GM23338 (cell line): ENCODE measurements at regions not wholly inside any gene's neighbourhood (a gene's known extent, or its start where the extent isn't known, plus 50 kb on each side); places are given as distances from the start of the nearest gene placed in this dataset.

ENCODE experiments used
- ATAC-seq: fragments of 200-7000 bp; cut with Tn5 transposase; 3 replicates; pipeline ENCODE4 v1.9.1; 2020
- DNase-seq: peaks from one replicate; pipeline ENCODE4 v3.0.0-alpha.2; 2015; ENCODE audit warnings: low spot score
- H2AFZ ChIP-seq: fragments of 200-600 bp; sonication (generic); 2 replicates; pipeline ENCODE4 v1.8.0; 2016; ENCODE audit warnings: antibody characterized with exemption, mild to moderate bottlenecking, moderate library complexity
- H3F3A ChIP-seq: fragments of 200-600 bp; sonication (generic); replicated peaks from 2 replicates; pipeline ENCODE4 v1.8.0; 2017; ENCODE audit warnings: antibody characterized with exemption, mixed run types, low read depth
- H3K27ac ChIP-seq: fragments of 200-600 bp; sonication (generic); 2 replicates; pipeline ENCODE4 v1.6.1; 2016; ENCODE audit warnings: low read depth
- H3K27me3 ChIP-seq: fragments of 200-600 bp; sonication (generic); 2 replicates; pipeline ENCODE4 v1.8.0; 2016; ENCODE audit warnings: mild to moderate bottlenecking, mixed run types, moderate library complexity; ENCODE audit not compliant: insufficient read depth
- H3K36me3 ChIP-seq: fragments of 200-600 bp; sonication (generic); 2 replicates; pipeline ENCODE4 v1.8.0; 2016; ENCODE audit warnings: mild to moderate bottlenecking; ENCODE audit not compliant: insufficient read depth
- H3K4me1 ChIP-seq: fragments of 200-600 bp; sonication (generic); 2 replicates; pipeline ENCODE4 v1.8.0; 2016; ENCODE audit warnings: mild to moderate bottlenecking, moderate library complexity; ENCODE audit not compliant: insufficient read depth
- H3K4me2 ChIP-seq: fragments of 200-600 bp; sonication (generic); 2 replicates; pipeline ENCODE4 v1.7.1; 2017; ENCODE audit warnings: mixed run types
- H3K4me3 ChIP-seq: fragments of 200-600 bp; sonication (generic); 2 replicates; pipeline ENCODE4 v1.6.1; 2016; ENCODE audit warnings: mixed run types
- H3K79me2 ChIP-seq: fragments of 200-600 bp; sonication (generic); replicated peaks from 2 replicates; pipeline ENCODE4 v1.8.0; 2017; ENCODE audit warnings: mild to moderate bottlenecking; ENCODE audit not compliant: insufficient read depth
- H3K9me2 ChIP-seq: fragments of 200-600 bp; sonication (generic); 2 replicates; pipeline ENCODE4 v1.8.0; 2017; ENCODE audit not compliant: insufficient read depth
- H4K20me1 ChIP-seq: fragments of 200-600 bp; sonication (generic); replicated peaks from 2 replicates; pipeline ENCODE4 v1.8.0; 2017; ENCODE audit warnings: mild to moderate bottlenecking; ENCODE audit not compliant: insufficient read depth
- H3K27ac Mint-ChIP-seq: 2 replicates; pipeline ENCODE4 v1.8.0; 2020; ENCODE audit warnings: inconsistent platforms, mild to moderate bottlenecking, moderate library complexity, mixed read lengths
- H3K27me3 Mint-ChIP-seq: 3 replicates; pipeline ENCODE4 v1.8.0; 2022; ENCODE audit warnings: low read depth, mild to moderate bottlenecking, moderate library complexity, mixed read lengths, inconsistent platforms; ENCODE audit not compliant: insufficient read depth, poor library complexity
- H3K36me3 Mint-ChIP-seq: 3 replicates; pipeline ENCODE4 v1.8.0; 2021; ENCODE audit warnings: low read depth, mild to moderate bottlenecking, inconsistent platforms, moderate library complexity, mixed read lengths
- H3K4me1 Mint-ChIP-seq: 3 replicates; pipeline ENCODE4 v1.8.0; 2020; ENCODE audit warnings: mild to moderate bottlenecking, inconsistent platforms, mixed read lengths
- H3K4me3 Mint-ChIP-seq: 3 replicates; pipeline ENCODE4 v1.8.0; 2021; ENCODE audit warnings: moderate library complexity, mild to moderate bottlenecking, inconsistent platforms, mixed read lengths
- H3K9me3 Mint-ChIP-seq: 3 replicates; pipeline ENCODE4 v1.8.0; 2020; ENCODE audit warnings: moderate library complexity, mild to moderate bottlenecking, inconsistent platforms, mixed read lengths
- CREB1 ChIP-seq: fragments of 250-450 bp; sonication (Bioruptor Pico); IDR thresholded peaks from 2 replicates; pipeline ENCODE4 v1.5.0; 2020; ENCODE audit warnings: low read depth, mild to moderate bottlenecking, moderate library complexity
- EZH2 ChIP-seq: fragments of 200-600 bp; sonication (generic); IDR thresholded peaks from one replicate; pipeline ENCODE4 v1.8.0; 2017; ENCODE audit warnings: antibody characterized with exemption, mild to moderate bottlenecking, low read depth; ENCODE audit not compliant: unreplicated experiment
- JUNB ChIP-seq: IDR thresholded peaks from one replicate; pipeline ENCODE4 v1.6.1; 2016; ENCODE audit warnings: antibody characterized with exemption; ENCODE audit not compliant: unreplicated experiment
- POLR2AphosphoS5 ChIP-seq: IDR thresholded peaks from 2 replicates; pipeline ENCODE4 v1.6.1; 2016; ENCODE audit warnings: antibody characterized with exemption, low read depth
- ZNF114 ChIP-seq: fragments of 250-450 bp; sonication (Bioruptor Pico); IDR thresholded peaks from 2 replicates; pipeline ENCODE4 v1.5.0; 2020; ENCODE audit warnings: mild to moderate bottlenecking, moderate library complexity
- TF ChIP-seq, protein P1 (sequence below): IDR thresholded peaks from one replicate; pipeline ENCODE4 v1.6.1; 2018; ENCODE audit warnings: antibody characterized with exemption; ENCODE audit not compliant: unreplicated experiment
- TF ChIP-seq, protein P2 (sequence below), 2 experiments: fragments of 200-600 bp in 1 of 2; sonication (generic) in 1 of 2; conservative IDR thresholded peaks; 2 replicates each; pipeline versions ENCODE4 v1.5.1 to v1.6.1; 2016 to 2017; ENCODE audit warnings: antibody characterized with exemption in 2 of 2, low read depth in 2 of 2, mild to moderate bottlenecking in 2 of 2, moderate library complexity in 1 of 2
- TF ChIP-seq, protein P3 (sequence below): fragments of 250-450 bp; sonication (Bioruptor Pico); IDR thresholded peaks from 2 replicates; pipeline ENCODE4 v1.5.0; 2020; ENCODE audit warnings: mild to moderate bottlenecking, moderate library complexity

DNA sequence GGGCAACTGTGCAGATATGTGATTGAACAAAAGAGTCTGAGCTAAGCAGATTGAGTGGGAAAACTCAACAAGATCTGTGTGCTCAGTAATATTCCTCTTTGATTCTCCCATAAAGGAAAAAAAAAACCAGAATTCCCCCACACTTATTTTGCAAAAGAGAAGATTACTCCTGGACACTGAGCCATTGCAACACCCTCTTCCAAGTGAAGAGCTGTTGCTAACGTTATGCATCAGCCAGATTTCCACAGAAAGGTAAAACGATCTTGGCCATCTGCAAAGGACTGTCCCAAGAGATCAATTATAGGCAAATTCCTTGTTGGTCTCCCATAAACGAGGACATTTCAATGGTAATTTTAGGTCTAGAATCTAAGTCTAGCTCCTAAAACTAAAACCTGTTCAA is 587.7 kb downstream of the C12orf50 start:
- no peaks in the 10 kb centered on the region for H3F3A ChIP-seq
- no peak overlapping the region for H3K4me3 ChIP-seq
- no peak for TF ChIP-seq CREB1 (CRISPR knock-in tag)
- TF ChIP-seq, protein P1, sequence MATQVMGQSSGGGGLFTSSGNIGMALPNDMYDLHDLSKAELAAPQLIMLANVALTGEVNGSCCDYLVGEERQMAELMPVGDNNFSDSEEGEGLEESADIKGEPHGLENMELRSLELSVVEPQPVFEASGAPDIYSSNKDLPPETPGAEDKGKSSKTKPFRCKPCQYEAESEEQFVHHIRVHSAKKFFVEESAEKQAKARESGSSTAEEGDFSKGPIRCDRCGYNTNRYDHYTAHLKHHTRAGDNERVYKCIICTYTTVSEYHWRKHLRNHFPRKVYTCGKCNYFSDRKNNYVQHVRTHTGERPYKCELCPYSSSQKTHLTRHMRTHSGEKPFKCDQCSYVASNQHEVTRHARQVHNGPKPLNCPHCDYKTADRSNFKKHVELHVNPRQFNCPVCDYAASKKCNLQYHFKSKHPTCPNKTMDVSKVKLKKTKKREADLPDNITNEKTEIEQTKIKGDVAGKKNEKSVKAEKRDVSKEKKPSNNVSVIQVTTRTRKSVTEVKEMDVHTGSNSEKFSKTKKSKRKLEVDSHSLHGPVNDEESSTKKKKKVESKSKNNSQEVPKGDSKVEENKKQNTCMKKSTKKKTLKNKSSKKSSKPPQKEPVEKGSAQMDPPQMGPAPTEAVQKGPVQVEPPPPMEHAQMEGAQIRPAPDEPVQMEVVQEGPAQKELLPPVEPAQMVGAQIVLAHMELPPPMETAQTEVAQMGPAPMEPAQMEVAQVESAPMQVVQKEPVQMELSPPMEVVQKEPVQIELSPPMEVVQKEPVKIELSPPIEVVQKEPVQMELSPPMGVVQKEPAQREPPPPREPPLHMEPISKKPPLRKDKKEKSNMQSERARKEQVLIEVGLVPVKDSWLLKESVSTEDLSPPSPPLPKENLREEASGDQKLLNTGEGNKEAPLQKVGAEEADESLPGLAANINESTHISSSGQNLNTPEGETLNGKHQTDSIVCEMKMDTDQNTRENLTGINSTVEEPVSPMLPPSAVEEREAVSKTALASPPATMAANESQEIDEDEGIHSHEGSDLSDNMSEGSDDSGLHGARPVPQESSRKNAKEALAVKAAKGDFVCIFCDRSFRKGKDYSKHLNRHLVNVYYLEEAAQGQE = no peak
- TF ChIP-seq, protein P2, sequence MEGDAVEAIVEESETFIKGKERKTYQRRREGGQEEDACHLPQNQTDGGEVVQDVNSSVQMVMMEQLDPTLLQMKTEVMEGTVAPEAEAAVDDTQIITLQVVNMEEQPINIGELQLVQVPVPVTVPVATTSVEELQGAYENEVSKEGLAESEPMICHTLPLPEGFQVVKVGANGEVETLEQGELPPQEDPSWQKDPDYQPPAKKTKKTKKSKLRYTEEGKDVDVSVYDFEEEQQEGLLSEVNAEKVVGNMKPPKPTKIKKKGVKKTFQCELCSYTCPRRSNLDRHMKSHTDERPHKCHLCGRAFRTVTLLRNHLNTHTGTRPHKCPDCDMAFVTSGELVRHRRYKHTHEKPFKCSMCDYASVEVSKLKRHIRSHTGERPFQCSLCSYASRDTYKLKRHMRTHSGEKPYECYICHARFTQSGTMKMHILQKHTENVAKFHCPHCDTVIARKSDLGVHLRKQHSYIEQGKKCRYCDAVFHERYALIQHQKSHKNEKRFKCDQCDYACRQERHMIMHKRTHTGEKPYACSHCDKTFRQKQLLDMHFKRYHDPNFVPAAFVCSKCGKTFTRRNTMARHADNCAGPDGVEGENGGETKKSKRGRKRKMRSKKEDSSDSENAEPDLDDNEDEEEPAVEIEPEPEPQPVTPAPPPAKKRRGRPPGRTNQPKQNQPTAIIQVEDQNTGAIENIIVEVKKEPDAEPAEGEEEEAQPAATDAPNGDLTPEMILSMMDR (conservative IDR thresholded peaks at IDR 0.05; ENCODE audit: low read depth in 2 of 2) = no peak
- no peak for TF ChIP-seq ZNF114 (CRISPR knock-in tag)
- no peak for TF ChIP-seq JUNB
- TF ChIP-seq EZH2 = no peak
- TF ChIP-seq POLR2AphosphoS5 = no peak
- H3K9me3 Mint-ChIP-seq = no peaks in the 10 kb centered on the region
- H2AFZ ChIP-seq = no peak overlapping the region
- H3K36me3 ChIP-seq = no peaks in the 10 kb centered on the region
- H3K27ac Mint-ChIP-seq = no peak overlapping the region
- H3K27ac ChIP-seq = no peak overlapping the region
- no peaks in the 10 kb centered on the region for H3K27me3 Mint-ChIP-seq
- no peak for ATAC-seq
- H3K27me3 ChIP-seq = no peaks in the 10 kb centered on the region
- no peaks in the 10 kb centered on the region for H3K4me1 ChIP-seq
- no peak overlapping the region for H3K4me2 ChIP-seq
- H3K4me1 Mint-ChIP-seq = no peaks in the 10 kb centered on the region
- no peaks in the 10 kb centered on the region for H4K20me1 ChIP-seq
- no peak overlapping the region for H3K4me3 Mint-ChIP-seq
- no peaks in the 10 kb centered on the region for H3K79me2 ChIP-seq
- DNase-seq = no peak
- H3K9me2 ChIP-seq = peaks cover 7% of the 10 kb centered on the region
- no peaks in the 10 kb centered on the region for H3K36me3 Mint-ChIP-seq

DNA sequence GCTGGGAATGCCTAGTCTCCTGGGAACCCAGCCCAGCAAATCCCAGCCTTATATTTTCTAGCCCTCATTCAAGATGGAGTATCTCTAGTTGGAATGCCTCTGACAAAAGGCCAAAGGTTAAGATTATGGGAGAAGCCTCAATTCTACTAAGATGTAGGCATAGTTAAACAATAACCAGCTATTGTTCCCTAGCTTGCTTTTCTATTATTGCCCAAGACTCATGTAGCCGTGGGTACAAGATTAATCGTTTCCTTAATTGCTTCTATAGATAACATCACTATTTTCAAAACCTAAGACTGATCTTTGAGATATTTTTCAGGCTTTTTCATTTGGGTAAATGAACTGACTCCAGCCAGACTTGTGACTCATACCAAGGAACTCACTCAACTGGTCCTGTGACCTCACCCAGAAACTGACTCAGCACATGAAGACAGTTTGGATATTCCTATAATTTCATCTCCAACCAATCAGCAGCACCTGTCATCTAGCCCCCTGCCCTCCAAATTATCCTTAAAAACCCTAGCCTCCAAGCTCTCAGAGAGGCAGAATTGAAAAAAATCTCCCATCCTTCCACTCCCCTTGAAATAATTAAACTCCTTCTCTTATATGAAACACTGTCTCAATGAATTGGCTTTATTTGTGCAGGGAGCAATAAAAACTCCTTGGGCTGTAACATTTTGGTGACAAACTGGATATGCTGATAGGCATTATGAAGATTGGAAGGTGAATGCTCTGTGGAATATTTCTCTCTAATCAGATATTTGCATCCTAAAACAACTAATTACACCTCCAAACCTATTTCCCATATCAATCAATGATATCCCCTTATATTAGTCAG is 589.0 kb downstream of the C12orf50 start:
- Mint-ChIP-seq H3K9me3 (peaks cover under 1% of the 10 kb centered on the region; the same call in 1 of the 3 replicates), H3K27me3 (no peaks in the 10 kb centered on the region), H3K27ac (no peak overlapping the region), H3K4me3 (no peak overlapping the region), H3K36me3 (no peaks in the 10 kb centered on the region), H3K4me1 (no peaks in the 10 kb centered on the region)
- Histone ChIP-seq H3K27me3 (no peaks in the 10 kb centered on the region), H3K4me1 (no peaks in the 10 kb centered on the region), H3K9me2 (peaks cover 9% of the 10 kb centered on the region), H3K27ac (no peak overlapping the region), H3K36me3 (no peaks in the 10 kb centered on the region), H4K20me1 (no peaks in the 10 kb centered on the region), H2AFZ (no peak overlapping the region), H3K4me2 (no peak overlapping the region), H3F3A (no peaks in the 10 kb centered on the region), H3K4me3 (no peak overlapping the region), H3K79me2 (no peaks in the 10 kb centered on the region)
- DNase-seq (no peak), ATAC-seq (no peak)
- TF ChIP-seq, protein P3, sequence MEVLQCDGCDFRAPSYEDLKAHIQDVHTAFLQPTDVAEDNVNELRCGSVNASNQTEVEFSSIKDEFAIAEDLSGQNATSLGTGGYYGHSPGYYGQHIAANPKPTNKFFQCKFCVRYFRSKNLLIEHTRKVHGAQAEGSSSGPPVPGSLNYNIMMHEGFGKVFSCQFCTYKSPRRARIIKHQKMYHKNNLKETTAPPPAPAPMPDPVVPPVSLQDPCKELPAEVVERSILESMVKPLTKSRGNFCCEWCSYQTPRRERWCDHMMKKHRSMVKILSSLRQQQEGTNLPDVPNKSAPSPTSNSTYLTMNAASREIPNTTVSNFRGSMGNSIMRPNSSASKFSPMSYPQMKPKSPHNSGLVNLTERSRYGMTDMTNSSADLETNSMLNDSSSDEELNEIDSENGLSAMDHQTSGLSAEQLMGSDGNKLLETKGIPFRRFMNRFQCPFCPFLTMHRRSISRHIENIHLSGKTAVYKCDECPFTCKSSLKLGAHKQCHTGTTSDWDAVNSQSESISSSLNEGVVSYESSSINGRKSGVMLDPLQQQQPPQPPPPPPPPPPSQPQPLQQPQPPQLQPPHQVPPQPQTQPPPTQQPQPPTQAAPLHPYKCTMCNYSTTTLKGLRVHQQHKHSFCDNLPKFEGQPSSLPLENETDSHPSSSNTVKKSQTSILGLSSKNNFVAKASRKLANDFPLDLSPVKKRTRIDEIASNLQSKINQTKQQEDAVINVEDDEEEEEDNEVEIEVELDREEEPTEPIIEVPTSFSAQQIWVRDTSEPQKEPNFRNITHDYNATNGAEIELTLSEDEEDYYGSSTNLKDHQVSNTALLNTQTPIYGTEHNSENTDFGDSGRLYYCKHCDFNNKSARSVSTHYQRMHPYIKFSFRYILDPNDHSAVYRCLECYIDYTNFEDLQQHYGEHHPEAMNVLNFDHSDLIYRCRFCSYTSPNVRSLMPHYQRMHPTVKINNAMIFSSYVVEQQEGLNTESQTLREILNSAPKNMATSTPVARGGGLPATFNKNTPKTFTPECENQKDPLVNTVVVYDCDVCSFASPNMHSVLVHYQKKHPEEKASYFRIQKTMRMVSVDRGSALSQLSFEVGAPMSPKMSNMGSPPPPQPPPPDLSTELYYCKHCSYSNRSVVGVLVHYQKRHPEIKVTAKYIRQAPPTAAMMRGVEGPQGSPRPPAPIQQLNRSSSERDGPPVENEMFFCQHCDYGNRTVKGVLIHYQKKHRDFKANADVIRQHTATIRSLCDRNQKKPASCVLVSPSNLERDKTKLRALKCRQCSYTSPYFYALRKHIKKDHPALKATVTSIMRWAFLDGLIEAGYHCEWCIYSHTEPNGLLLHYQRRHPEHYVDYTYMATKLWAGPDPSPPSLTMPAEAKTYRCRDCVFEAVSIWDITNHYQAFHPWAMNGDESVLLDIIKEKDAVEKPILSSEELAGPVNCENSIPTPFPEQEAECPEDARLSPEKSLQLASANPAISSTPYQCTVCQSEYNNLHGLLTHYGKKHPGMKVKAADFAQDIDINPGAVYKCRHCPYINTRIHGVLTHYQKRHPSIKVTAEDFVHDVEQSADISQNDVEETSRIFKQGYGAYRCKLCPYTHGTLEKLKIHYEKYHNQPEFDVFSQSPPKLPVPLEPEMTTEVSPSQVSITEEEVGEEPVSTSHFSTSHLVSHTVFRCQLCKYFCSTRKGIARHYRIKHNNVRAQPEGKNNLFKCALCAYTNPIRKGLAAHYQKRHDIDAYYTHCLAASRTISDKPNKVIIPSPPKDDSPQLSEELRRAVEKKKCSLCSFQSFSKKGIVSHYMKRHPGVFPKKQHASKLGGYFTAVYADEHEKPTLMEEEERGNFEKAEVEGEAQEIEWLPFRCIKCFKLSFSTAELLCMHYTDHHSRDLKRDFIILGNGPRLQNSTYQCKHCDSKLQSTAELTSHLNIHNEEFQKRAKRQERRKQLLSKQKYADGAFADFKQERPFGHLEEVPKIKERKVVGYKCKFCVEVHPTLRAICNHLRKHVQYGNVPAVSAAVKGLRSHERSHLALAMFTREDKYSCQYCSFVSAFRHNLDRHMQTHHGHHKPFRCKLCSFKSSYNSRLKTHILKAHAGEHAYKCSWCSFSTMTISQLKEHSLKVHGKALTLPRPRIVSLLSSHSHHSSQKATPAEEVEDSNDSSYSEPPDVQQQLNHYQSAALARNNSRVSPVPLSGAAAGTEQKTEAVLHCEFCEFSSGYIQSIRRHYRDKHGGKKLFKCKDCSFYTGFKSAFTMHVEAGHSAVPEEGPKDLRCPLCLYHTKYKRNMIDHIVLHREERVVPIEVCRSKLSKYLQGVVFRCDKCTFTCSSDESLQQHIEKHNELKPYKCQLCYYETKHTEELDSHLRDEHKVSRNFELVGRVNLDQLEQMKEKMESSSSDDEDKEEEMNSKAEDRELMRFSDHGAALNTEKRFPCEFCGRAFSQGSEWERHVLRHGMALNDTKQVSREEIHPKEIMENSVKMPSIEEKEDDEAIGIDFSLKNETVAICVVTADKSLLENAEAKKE (CRISPR knock-in tag) = no peak
